H9 (cell line): ENCODE measurements at regions not wholly inside any gene's neighbourhood (a gene's known extent, or its start where the extent isn't known, plus 50 kb on each side); places are given as distances from the start of the nearest gene placed in this dataset.

ENCODE experiments used
- DNase-seq: peaks from one replicate; pipeline ENCODE4 v3.0.0-alpha.2; 2017
- H2AFZ ChIP-seq: one replicate; pipeline ENCODE4 v1.6.1; 2013; ENCODE audit warnings: mild to moderate bottlenecking, low read length, control low read depth, moderate library complexity
- H2AK5ac ChIP-seq: 2 replicates; pipeline ENCODE4 v1.6.1; 2013; ENCODE audit warnings: low read length, control low read depth, mixed read lengths; ENCODE audit not compliant: insufficient read length
- H2BK120ac ChIP-seq: one replicate; pipeline ENCODE4 v1.6.1; 2013; ENCODE audit warnings: low read depth, mild to moderate bottlenecking, low read length, control low read depth, inconsistent platforms; ENCODE audit not compliant: poor library complexity, severe bottlenecking
- H2BK12ac ChIP-seq: 2 replicates; pipeline ENCODE4 v1.6.1; 2013; ENCODE audit warnings: low read length, control low read depth, mixed read lengths, low read depth; ENCODE audit not compliant: insufficient read length
- H2BK15ac ChIP-seq: 2 replicates; pipeline ENCODE4 v1.6.1; 2013; ENCODE audit warnings: low read depth, low read length, control low read depth
- H2BK20ac ChIP-seq: one replicate; pipeline ENCODE4 v1.6.1; 2013; ENCODE audit warnings: low read depth, mild to moderate bottlenecking, low read length, control low read depth, inconsistent platforms; ENCODE audit not compliant: poor library complexity, severe bottlenecking
- H2BK5ac ChIP-seq: 2 replicates; pipeline ENCODE4 v1.6.1; 2013; ENCODE audit warnings: low read length, control low read depth, mixed read lengths; ENCODE audit not compliant: insufficient read length
- H3K14ac ChIP-seq: 2 replicates; pipeline ENCODE4 v1.6.1; 2013; ENCODE audit warnings: low read length, control low read depth; ENCODE audit not compliant: insufficient read depth
- H3K18ac ChIP-seq: 2 replicates; pipeline ENCODE4 v1.6.1; 2013; ENCODE audit warnings: low read depth, mild to moderate bottlenecking, mixed read lengths, low read length, control low read depth; ENCODE audit not compliant: insufficient read length
- H3K23ac ChIP-seq: 2 replicates; pipeline ENCODE4 v1.6.1; 2013; ENCODE audit warnings: low read length, control low read depth, mixed read lengths, low read depth; ENCODE audit not compliant: insufficient read length
- H3K23me2 ChIP-seq: 2 replicates; pipeline ENCODE4 v1.6.1; 2013; ENCODE audit warnings: low read depth, mild to moderate bottlenecking, mixed read lengths, low read length, control low read depth; ENCODE audit not compliant: insufficient read length, poor library complexity, severe bottlenecking
- H3K27ac ChIP-seq: 2 replicates; pipeline ENCODE4 v1.5.1; 2013; ENCODE audit warnings: low read length, control low read depth, mixed read lengths, low read depth; ENCODE audit not compliant: insufficient read length
- H3K27me3 ChIP-seq: 2 replicates; pipeline ENCODE4 v1.6.1; 2013; ENCODE audit warnings: low read length, control low read depth, inconsistent platforms; ENCODE audit not compliant: insufficient read depth
- H3K4ac ChIP-seq: 2 replicates; pipeline ENCODE4 v1.6.1; 2013; ENCODE audit warnings: low read depth, mild to moderate bottlenecking, control low read depth, inconsistent platforms, low read length, moderate library complexity
- H3K4me1 ChIP-seq: 2 replicates; pipeline ENCODE4 v1.6.1; 2013; ENCODE audit warnings: low read length, control low read depth, inconsistent platforms; ENCODE audit not compliant: insufficient read depth
- H3K4me2 ChIP-seq: 2 replicates; pipeline ENCODE4 v1.6.1; 2013; ENCODE audit warnings: low read length, control low read depth, mixed read lengths; ENCODE audit not compliant: insufficient read length, insufficient read depth
- H3K56ac ChIP-seq: 2 replicates; pipeline ENCODE4 v1.6.1; 2013; ENCODE audit warnings: low read depth, mild to moderate bottlenecking, mixed read lengths, low read length, control low read depth; ENCODE audit not compliant: insufficient read length
- H3K79me1 ChIP-seq: 2 replicates; pipeline ENCODE4 v1.6.1; 2013; ENCODE audit warnings: low read depth, mild to moderate bottlenecking, moderate library complexity, low read length, control low read depth, inconsistent platforms; ENCODE audit not compliant: insufficient read depth, poor library complexity, severe bottlenecking
- H3K79me2 ChIP-seq: 2 replicates; pipeline ENCODE4 v1.6.1; 2013; ENCODE audit warnings: low read length, control low read depth, inconsistent platforms; ENCODE audit not compliant: insufficient read depth
- H3K9ac ChIP-seq: 2 replicates; pipeline ENCODE4 v1.6.1; 2013; ENCODE audit warnings: low read length, control low read depth, mixed read lengths; ENCODE audit not compliant: insufficient read length; ENCODE audit errors: extremely low read depth
- H3K9me3 ChIP-seq: one replicate; pipeline ENCODE4 v1.6.1; 2013; ENCODE audit warnings: low read depth, low read length, inconsistent platforms; ENCODE audit not compliant: control insufficient read depth
- H3T11ph ChIP-seq: one replicate; pipeline ENCODE4 v1.6.1; 2013; ENCODE audit warnings: mild to moderate bottlenecking, low read length, control low read depth, inconsistent platforms
- H4K20me1 ChIP-seq: one replicate; pipeline ENCODE4 v1.6.1; 2013; ENCODE audit not compliant: control insufficient read depth, insufficient read length, insufficient read depth
- H4K5ac ChIP-seq: 2 replicates; pipeline ENCODE4 v1.6.1; 2013; ENCODE audit warnings: low read depth, mild to moderate bottlenecking, mixed read lengths, low read length, control low read depth; ENCODE audit not compliant: insufficient read length
- H4K8ac ChIP-seq: replicated peaks from 2 replicates; pipeline ENCODE4 v1.6.1; 2013; ENCODE audit warnings: low read length, control low read depth, mixed read lengths, low read depth; ENCODE audit not compliant: insufficient read length
- H4K91ac ChIP-seq: 2 replicates; pipeline ENCODE4 v1.6.1; 2013; ENCODE audit warnings: low read depth, mild to moderate bottlenecking, moderate library complexity, mixed read lengths, low read length, control low read depth; ENCODE audit not compliant: insufficient read length
- H3K27ac Mint-ChIP-seq, 3 experiments: 2 replicates in 2 of 3; 3 replicates in 1 of 3; pipeline ENCODE4 v1.8.0; 2020 to 2021; ENCODE audit warnings: mixed read lengths in 3 of 3, mild to moderate bottlenecking in 1 of 3, moderate library complexity in 1 of 3
- H3K27me3 Mint-ChIP-seq: 2 replicates; pipeline ENCODE4 v1.8.0; 2021; ENCODE audit warnings: low read depth, mild to moderate bottlenecking, moderate library complexity, mixed read lengths
- H3K36me3 Mint-ChIP-seq, 3 experiments: 2 replicates in 2 of 3; 3 replicates in 1 of 3; pipeline ENCODE4 v1.8.0; 2020 to 2021; ENCODE audit warnings: low read depth in 3 of 3, mixed read lengths in 3 of 3; ENCODE audit not compliant: insufficient read depth in 1 of 3
- H3K4me1 Mint-ChIP-seq, 2 experiments: 2 replicates each; pipeline ENCODE4 v1.8.0; 2020; ENCODE audit warnings: mixed read lengths in 2 of 2
- H3K4me3 Mint-ChIP-seq, 2 experiments: 2 replicates in 1 of 2; 3 replicates in 1 of 2; pipeline ENCODE4 v1.8.0; 2020 to 2021; ENCODE audit warnings: mild to moderate bottlenecking in 2 of 2, mixed read lengths in 2 of 2, moderate library complexity in 1 of 2
- H3K9me3 Mint-ChIP-seq, 2 experiments: 2 replicates in 1 of 2; 3 replicates in 1 of 2; pipeline ENCODE4 v1.8.0; 2020; ENCODE audit warnings: mild to moderate bottlenecking in 2 of 2, mixed read lengths in 2 of 2, moderate library complexity in 1 of 2
- WGBS: extraction: QIAGEN DNeasy Blood & Tissue Kit; methylation state at CpG from one replicate; pipeline ENCODE4 v1.1.7; 2013; ENCODE audit warnings: missing lambda C conversion rate, low lambda C conversion rate, mixed read lengths; ENCODE audit not compliant: insufficient read length; ENCODE audit errors: extremely low coverage; 5-methylcytosine and 5-hydroxymethylcytosine counted together
- TF ChIP-seq, protein P1 (sequence below): fragments of 200-600 bp; sonication (generic); conservative IDR thresholded peaks from 3 replicates; pipeline ENCODE4 v1.8.0; 2021; ENCODE audit warnings: antibody characterized with exemption, mild to moderate bottlenecking

DNA sequence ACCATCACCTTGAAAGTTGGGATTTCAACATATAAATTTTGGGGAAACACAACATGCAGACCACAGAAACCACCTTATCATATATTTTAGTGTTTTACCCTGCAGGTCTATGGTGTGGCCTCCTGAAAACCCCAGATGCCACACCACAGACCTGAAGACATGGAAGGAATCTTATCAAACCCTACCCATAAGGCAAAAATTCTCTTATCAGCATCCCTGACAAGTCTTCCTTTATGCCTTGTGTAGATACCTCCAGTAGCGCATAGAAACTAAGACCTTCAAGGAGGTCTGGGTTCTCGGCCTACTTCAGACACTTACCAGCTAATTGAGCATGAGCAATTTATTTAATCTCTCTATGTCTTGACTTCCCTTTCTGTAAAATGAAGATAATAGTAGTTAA, 59.1 kb upstream of the SLC14A2 start:
- no peak overlapping the region for H2BK15ac ChIP-seq
- Mint-ChIP-seq H3K36me3 (no peaks in the 10 kb centered on the region), H3K4me3 (no peak overlapping the region), H3K27ac (no peak overlapping the region), H3K9me3 (no peaks in the 10 kb centered on the region), H3K27me3 (no peaks in the 10 kb centered on the region), H3K4me1 (no peaks in the 10 kb centered on the region)
- H3K14ac ChIP-seq = no peak overlapping the region
- H3K56ac ChIP-seq = no peak overlapping the region
- H4K5ac ChIP-seq = no peak overlapping the region
- no peaks in the 10 kb centered on the region for H4K20me1 ChIP-seq
- H2BK12ac ChIP-seq = no peak overlapping the region
- no CpG with 5 or more reads among the region's 2 CpGs for WGBS
- no peak overlapping the region for H3K27ac ChIP-seq
- H3K18ac ChIP-seq = no peak overlapping the region
- H3T11ph ChIP-seq = no peak overlapping the region
- no peak overlapping the region for H3K4me2 ChIP-seq
- no peaks in the 10 kb centered on the region for H3K79me2 ChIP-seq
- no peak overlapping the region for H2AFZ ChIP-seq
- no peak overlapping the region for H3K9ac ChIP-seq
- DNase-seq = no peak
- H4K8ac ChIP-seq = no peak overlapping the region
- H3K79me1 ChIP-seq = no peaks in the 10 kb centered on the region
- no peak overlapping the region for H2AK5ac ChIP-seq
- H3K4me1 ChIP-seq = no peaks in the 10 kb centered on the region
- H4K91ac ChIP-seq = no peak overlapping the region
- no peaks in the 10 kb centered on the region for H3K23me2 ChIP-seq
- H2BK120ac ChIP-seq = no peak overlapping the region
- H3K23ac ChIP-seq = no peak overlapping the region
- TF ChIP-seq, protein P1, sequence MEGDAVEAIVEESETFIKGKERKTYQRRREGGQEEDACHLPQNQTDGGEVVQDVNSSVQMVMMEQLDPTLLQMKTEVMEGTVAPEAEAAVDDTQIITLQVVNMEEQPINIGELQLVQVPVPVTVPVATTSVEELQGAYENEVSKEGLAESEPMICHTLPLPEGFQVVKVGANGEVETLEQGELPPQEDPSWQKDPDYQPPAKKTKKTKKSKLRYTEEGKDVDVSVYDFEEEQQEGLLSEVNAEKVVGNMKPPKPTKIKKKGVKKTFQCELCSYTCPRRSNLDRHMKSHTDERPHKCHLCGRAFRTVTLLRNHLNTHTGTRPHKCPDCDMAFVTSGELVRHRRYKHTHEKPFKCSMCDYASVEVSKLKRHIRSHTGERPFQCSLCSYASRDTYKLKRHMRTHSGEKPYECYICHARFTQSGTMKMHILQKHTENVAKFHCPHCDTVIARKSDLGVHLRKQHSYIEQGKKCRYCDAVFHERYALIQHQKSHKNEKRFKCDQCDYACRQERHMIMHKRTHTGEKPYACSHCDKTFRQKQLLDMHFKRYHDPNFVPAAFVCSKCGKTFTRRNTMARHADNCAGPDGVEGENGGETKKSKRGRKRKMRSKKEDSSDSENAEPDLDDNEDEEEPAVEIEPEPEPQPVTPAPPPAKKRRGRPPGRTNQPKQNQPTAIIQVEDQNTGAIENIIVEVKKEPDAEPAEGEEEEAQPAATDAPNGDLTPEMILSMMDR = no peak
- no peak overlapping the region for H2BK5ac ChIP-seq
- H3K4ac ChIP-seq = no peak overlapping the region
- no peaks in the 10 kb centered on the region for H3K27me3 ChIP-seq
- no peaks in the 10 kb centered on the region for H3K9me3 ChIP-seq
- H2BK20ac ChIP-seq = no peak overlapping the region
